AG09319 (cell line): ENCODE measurements at regions not wholly inside any gene's neighbourhood (a gene's known extent, or its start where the extent isn't known, plus 50 kb on each side); places are given as distances from the start of the nearest gene placed in this dataset.

ENCODE experiments used
- DNase-seq: peaks from one replicate; pipeline ENCODE4 v3.0.0-alpha.2; 2010; ENCODE audit warnings: low read depth; ENCODE audit errors: extremely low read depth
- CTCF ChIP-seq: IDR thresholded peaks from 2 replicates; pipeline ENCODE4 v1.5.1; 2011; ENCODE audit warnings: low read depth, mild to moderate bottlenecking, inconsistent platforms, low read length, moderate library complexity

- no peak for TF ChIP-seq CTCF
- DNase-seq = no peak
Observed at GRCh38 chr14:29454026-29454693, 473.5 kb downstream of the PRKD1 start.

- TF ChIP-seq CTCF = no peak
- no peak for DNase-seq
Observed at GRCh38 chr14:29458547-29458946, 469.1 kb downstream of the PRKD1 start.

- no peak for TF ChIP-seq CTCF
- DNase-seq = no peak
Observed at GRCh38 chr14:29459531-29459930, 468.1 kb downstream of the PRKD1 start.

- no peak for DNase-seq
- TF ChIP-seq CTCF = no peak
Observed at GRCh38 chr14:29459969-29460560, 467.6 kb downstream of the PRKD1 start.

- TF ChIP-seq CTCF = no peak
- no peak for DNase-seq
Observed at GRCh38 chr14:29461101-29461500, 466.5 kb downstream of the PRKD1 start.

GRCh38 chr14:29461506-29461905 is 466.1 kb downstream of the PRKD1 start:
- TF ChIP-seq CTCF = no peak
- no peak for DNase-seq

GRCh38 chr14:29462321-29462720 is 465.3 kb downstream of the PRKD1 start:
- no peak for DNase-seq
- TF ChIP-seq CTCF = no peak
